ENCODE measurements at regions not wholly inside any gene's neighbourhood (a gene's known extent, or its start where the extent isn't known, plus 50 kb on each side); places are given as distances from the start of the nearest gene placed in this dataset.

DNA sequence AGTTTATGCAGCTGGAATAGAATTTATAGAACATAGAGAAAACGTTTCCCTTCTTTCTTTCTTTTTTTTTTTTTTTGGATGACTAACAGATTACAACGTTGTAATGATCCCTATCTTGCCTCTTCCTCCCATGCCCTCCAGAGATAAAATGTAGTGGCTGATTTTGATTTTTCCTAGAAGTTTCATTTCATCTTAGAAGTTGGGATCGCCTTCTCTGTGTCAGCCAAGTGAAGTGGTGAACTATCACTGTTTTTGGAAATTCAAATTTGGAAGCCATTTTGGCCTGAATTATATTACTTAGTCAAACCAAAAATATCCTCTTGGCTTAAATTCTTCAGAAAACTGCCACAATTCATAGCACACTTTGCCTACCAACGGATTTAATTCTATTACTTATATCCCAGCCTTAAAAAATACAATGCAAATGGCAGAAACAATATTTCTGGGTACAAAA, 1025.5 kb upstream of the NR2F2 start:
- Histone ChIP-seq H3K27me3 (ENCODE audit: control insufficient read depth in 1 of 2, insufficient read depth in 2 of 2, low read length in 2 of 2) (no peaks in the 10 kb centered on the region; a peak in 1 of 5 replicates), H3K4me1 (ENCODE audit: insufficient read depth, low read length) (no peaks in the 10 kb centered on the region), H3K36me3 (replicated peaks in 1 of 2; ENCODE audit: control insufficient read depth in 1 of 2, insufficient read depth in 2 of 2, low read length in 2 of 2) (no peaks in the 10 kb centered on the region), H3K4me3 (replicated peaks in 1 of 3; ENCODE audit: insufficient read depth in 1 of 3, low read depth in 2 of 3, low read length in 3 of 3) (no peak overlapping the region), H4K20me1 (ENCODE audit: insufficient read depth, low read length) (no peaks in the 10 kb centered on the region), H3K27ac (ENCODE audit: extremely low read length, insufficient read depth, low read length) (no peak overlapping the region), H3K79me2 (ENCODE audit: insufficient read depth, low read length) (no peaks in the 10 kb centered on the region), H3K9ac (ENCODE audit: insufficient read depth, low read depth, low read length) (no peak overlapping the region), H3K4me2 (ENCODE audit: low read depth, low read length) (no peak overlapping the region), H3K9me3 (ENCODE audit: low read length) (peaks cover 25% of the 10 kb centered on the region), H2AFZ (ENCODE audit: low read length) (no peak overlapping the region)
- ChIA-PET POLR2A (no interaction called here), CTCF (ENCODE audit: low intra/inter-chr PET ratio, low total read pairs) (no interaction called here)
- in situ Hi-C loops (cut with HindIII; ENCODE audit: extremely low pct_ligation_motif_present, low pct_unique_long_range_greater_than_20kb) (no loop called here), intact Hi-C loops (cut with micrococcal nuclease; ENCODE audit: unreplicated experiment) (no loop called here)
- ATAC-seq (no peak), FAIRE-seq (no peak), DNase-seq (ENCODE audit: low spot score) (no peak)
- no TSS peak for BruUV-seq (replicated peaks)
- 0% methylated on average over 4 of the region's 4 CpGs for WGBS (ENCODE audit: low lambda C conversion rate)
- TF ChIP-seq ZKSCAN5 (CRISPR knock-in tag; IDR thresholded peaks at IDR 0.05) (no peak), ZNF891 (CRISPR knock-in tag; IDR thresholded peaks at IDR 0.05) (no peak), MYC (CRISPR knock-in tag; IDR thresholded peaks at IDR 0.05; ENCODE audit: borderline replicate concordance) (no peak), CENPT (CRISPR knock-in tag; IDR thresholded peaks at IDR 0.05; ENCODE audit: low read depth) (no peak), UBTF (CRISPR knock-in tag; IDR thresholded peaks at IDR 0.05) (no peak), SIN3A (IDR thresholded peaks at IDR 0.05; ENCODE audit: borderline replicate concordance, low read depth, low read length) (no peak)

- 41% methylated on average over 4 of the region's 4 CpGs for WGBS (ENCODE audit: low lambda C conversion rate)
- TF ChIP-seq ZNF180 (CRISPR knock-in tag; IDR thresholded peaks at IDR 0.05; ENCODE audit: borderline replicate concordance, low read depth): no peak
- no peak for TF ChIP-seq ZSCAN31 (CRISPR knock-in tag; IDR thresholded peaks at IDR 0.05; ENCODE audit: low read depth)
- no peak for TF ChIP-seq REL (CRISPR knock-in tag; conservative IDR thresholded peaks at IDR 0.05)
- no peak for TF ChIP-seq MYC (CRISPR knock-in tag; IDR thresholded peaks at IDR 0.05; ENCODE audit: borderline replicate concordance)
- no peak for TF ChIP-seq ZNF670 (CRISPR knock-in tag; IDR thresholded peaks at IDR 0.05; ENCODE audit: borderline replicate concordance)
- TF ChIP-seq GTF3A (CRISPR knock-in tag; conservative IDR thresholded peaks at IDR 0.05): no peak
- no peak for TF ChIP-seq NFKBIZ (CRISPR knock-in tag; IDR thresholded peaks at IDR 0.05)
- TF ChIP-seq ZNF296 (CRISPR knock-in tag; conservative IDR thresholded peaks at IDR 0.05): no peak
- TF ChIP-seq BCL6 (CRISPR knock-in tag; IDR thresholded peaks at IDR 0.05): no peak
- TF ChIP-seq SIN3B (IDR thresholded peaks at IDR 0.05; ENCODE audit: low read length): no peak
- no peak for TF ChIP-seq ZNF549 (CRISPR knock-in tag; IDR thresholded peaks at IDR 0.05)
- no peak for TF ChIP-seq TCF12 (IDR thresholded peaks at IDR 0.05)
- TF ChIP-seq TCF12 (CRISPR knock-in tag; IDR thresholded peaks at IDR 0.05): no peak
- TF ChIP-seq ZNF354B (CRISPR knock-in tag; IDR thresholded peaks at IDR 0.05): no peak
- no peak for TF ChIP-seq PHF21A (CRISPR knock-in tag; IDR thresholded peaks at IDR 0.05)
- TF ChIP-seq ZNF768 (CRISPR knock-in tag; IDR thresholded peaks at IDR 0.05): no peak
- no peak for TF ChIP-seq MED13 (CRISPR knock-in tag; IDR thresholded peaks at IDR 0.05)
Measured at GRCh38 chr15:95307115-95307514, 1023.4 kb upstream of the NR2F2 start.

More at GRCh38 chr15:95307115-95307514, 1023.4 kb upstream of the NR2F2 start:
- no TSS peak for BruUV-seq (replicated peaks)
- ChIA-PET CTCF (ENCODE audit: low intra/inter-chr PET ratio, low total read pairs) (no interaction called here), POLR2A (no interaction called here)
- intact Hi-C loops (cut with micrococcal nuclease; ENCODE audit: unreplicated experiment) (no loop called here), in situ Hi-C loops (cut with HindIII; ENCODE audit: extremely low pct_ligation_motif_present, low pct_unique_long_range_greater_than_20kb) (no loop called here)
- no peak overlapping the region for H2AFZ ChIP-seq (ENCODE audit: low read length)
- no peaks in the 10 kb centered on the region; a peak in 1 of 5 replicates for H3K27me3 ChIP-seq (ENCODE audit: control insufficient read depth in 1 of 2, insufficient read depth in 2 of 2, low read length in 2 of 2)
- no peaks in the 10 kb centered on the region for H3K79me2 ChIP-seq (ENCODE audit: insufficient read depth, low read length)
- H4K20me1 ChIP-seq (ENCODE audit: insufficient read depth, low read length): no peaks in the 10 kb centered on the region
- no peaks in the 10 kb centered on the region for H3K36me3 ChIP-seq (replicated peaks in 1 of 2; ENCODE audit: control insufficient read depth in 1 of 2, insufficient read depth in 2 of 2, low read length in 2 of 2)
- H3K9ac ChIP-seq (ENCODE audit: insufficient read depth, low read depth, low read length): no peak overlapping the region
- peaks cover 20% of the 10 kb centered on the region for H3K9me3 ChIP-seq (ENCODE audit: low read length)
- no peak for DNase-seq (ENCODE audit: low spot score)
- H3K4me3 ChIP-seq (replicated peaks in 1 of 3; ENCODE audit: insufficient read depth in 1 of 3, low read depth in 2 of 3, low read length in 3 of 3): no peak overlapping the region
- ATAC-seq: no peak
- H3K27ac ChIP-seq (ENCODE audit: extremely low read length, insufficient read depth, low read length): no peak overlapping the region
- no peak for FAIRE-seq
- no peaks in the 10 kb centered on the region for H3K4me1 ChIP-seq (ENCODE audit: insufficient read depth, low read length)
- H3K4me2 ChIP-seq (ENCODE audit: low read depth, low read length): no peak overlapping the region
